ENCODE measurements at regions not wholly inside any gene's neighbourhood (a gene's known extent, or its start where the extent isn't known, plus 50 kb on each side); places are given as distances from the start of the nearest gene placed in this dataset.

- H3K27ac ChIP-seq (ENCODE audit: low read depth, low read length, poor library complexity, severe bottlenecking), result no peak overlapping the region
- DNase-seq (ENCODE audit: low spot score), result no peak
- no peaks in the 10 kb centered on the region for H3K36me3 ChIP-seq (ENCODE audit: insufficient read depth, low read length, poor library complexity, severe bottlenecking)
- BruUV-seq (replicated peaks), result no TSS peak
- intact Hi-C loops (cut with micrococcal nuclease; ENCODE audit: unreplicated experiment), result no loop called here
- no peaks in the 10 kb centered on the region for H3K9me3 ChIP-seq (ENCODE audit: low read depth, low read length, poor library complexity, severe bottlenecking)
- no peak for TF ChIP-seq CTCF (conservative IDR thresholded peaks at IDR 0.05; ENCODE audit: low read depth, low read length)
- no peak for TF ChIP-seq EZH2 (IDR thresholded peaks at IDR 0.05; ENCODE audit: borderline replicate concordance, low read depth, low read length, poor library complexity, severe bottlenecking)
- H3K27me3 ChIP-seq (replicated peaks; ENCODE audit: insufficient read depth, low read depth, low read length, poor library complexity), result no peaks in the 10 kb centered on the region
- POLR2A ChIA-PET (ENCODE audit: low non-redundant PET), result no interaction called here
- CTCF ChIA-PET, result no interaction called here
- no peaks in the 10 kb centered on the region for H3K4me1 ChIP-seq (ENCODE audit: insufficient read depth, low read length, poor library complexity, severe bottlenecking)
- H3K4me3 ChIP-seq (ENCODE audit: low read depth, low read length, poor library complexity, severe bottlenecking), result no peak overlapping the region
Measured at GRCh38 chr9:89669361-89669842, 64.6 kb downstream of the GADD45G start.

- Histone ChIP-seq H3K4me3 (ENCODE audit: low read depth, low read length, poor library complexity, severe bottlenecking) (no peak overlapping the region), H3K27ac (ENCODE audit: low read depth, low read length, poor library complexity, severe bottlenecking) (no peak overlapping the region), H3K4me1 (ENCODE audit: insufficient read depth, low read length, poor library complexity, severe bottlenecking) (no peaks in the 10 kb centered on the region), H3K27me3 (replicated peaks; ENCODE audit: insufficient read depth, low read depth, low read length, poor library complexity) (no peaks in the 10 kb centered on the region), H3K36me3 (ENCODE audit: insufficient read depth, low read length, poor library complexity, severe bottlenecking) (no peaks in the 10 kb centered on the region), H3K9me3 (ENCODE audit: low read depth, low read length, poor library complexity, severe bottlenecking) (no peaks in the 10 kb centered on the region)
- no peak for TF ChIP-seq EZH2 (IDR thresholded peaks at IDR 0.05; ENCODE audit: borderline replicate concordance, low read depth, low read length, poor library complexity, severe bottlenecking)
- DNase-seq (ENCODE audit: low spot score), result no peak
- POLR2A ChIA-PET (ENCODE audit: low non-redundant PET), result no interaction called here
- no TSS peak for BruUV-seq (replicated peaks)
- CTCF ChIA-PET, result no interaction called here
- intact Hi-C loops (cut with micrococcal nuclease; ENCODE audit: unreplicated experiment), result no loop called here
Measured at GRCh38 chr9:89670114-89670513, 65.3 kb downstream of the GADD45G start.

- H3K36me3 ChIP-seq (ENCODE audit: insufficient read depth, low read length, poor library complexity, severe bottlenecking), result no peaks in the 10 kb centered on the region
- POLR2A ChIA-PET (ENCODE audit: low non-redundant PET), result no interaction called here
- no peaks in the 10 kb centered on the region for H3K27me3 ChIP-seq (replicated peaks; ENCODE audit: insufficient read depth, low read depth, low read length, poor library complexity)
- no peak overlapping the region for H3K27ac ChIP-seq (ENCODE audit: low read depth, low read length, poor library complexity, severe bottlenecking)
- no peaks in the 10 kb centered on the region for H3K9me3 ChIP-seq (ENCODE audit: low read depth, low read length, poor library complexity, severe bottlenecking)
- no TSS peak for BruUV-seq (replicated peaks)
- CTCF ChIA-PET, result no interaction called here
- intact Hi-C loops (cut with micrococcal nuclease; ENCODE audit: unreplicated experiment), result no loop called here
- no peak overlapping the region for H3K4me3 ChIP-seq (ENCODE audit: low read depth, low read length, poor library complexity, severe bottlenecking)
- TF ChIP-seq CTCF (conservative IDR thresholded peaks at IDR 0.05; ENCODE audit: low read depth, low read length), result no peak
- TF ChIP-seq EZH2 (IDR thresholded peaks at IDR 0.05; ENCODE audit: borderline replicate concordance, low read depth, low read length, poor library complexity, severe bottlenecking), result no peak
- no peak for DNase-seq (ENCODE audit: low spot score)
- H3K4me1 ChIP-seq (ENCODE audit: insufficient read depth, low read length, poor library complexity, severe bottlenecking), result no peaks in the 10 kb centered on the region
Measured at GRCh38 chr9:89670801-89671434, 66.1 kb downstream of the GADD45G start.

- POLR2A ChIA-PET (ENCODE audit: low non-redundant PET), result no interaction called here
- no TSS peak for BruUV-seq (replicated peaks)
Measured at GRCh38 chr9:89674667-89675057, 69.8 kb downstream of the GADD45G start.

More at GRCh38 chr9:89674667-89675057, 69.8 kb downstream of the GADD45G start:
- H3K27ac ChIP-seq (ENCODE audit: low read depth, low read length, poor library complexity, severe bottlenecking), result no peak overlapping the region
- CTCF ChIA-PET, result no interaction called here
- TF ChIP-seq CTCF (conservative IDR thresholded peaks at IDR 0.05; ENCODE audit: low read depth, low read length) (no peak), EZH2 (IDR thresholded peaks at IDR 0.05; ENCODE audit: borderline replicate concordance, low read depth, low read length, poor library complexity, severe bottlenecking) (no peak)
- no peaks in the 10 kb centered on the region for H3K9me3 ChIP-seq (ENCODE audit: low read depth, low read length, poor library complexity, severe bottlenecking)
- H3K27me3 ChIP-seq (replicated peaks; ENCODE audit: insufficient read depth, low read depth, low read length, poor library complexity), result no peaks in the 10 kb centered on the region
- no peak for DNase-seq (ENCODE audit: low spot score)
- H3K4me1 ChIP-seq (ENCODE audit: insufficient read depth, low read length, poor library complexity, severe bottlenecking), result peaks cover 19% of the 10 kb centered on the region
- no peak overlapping the region for H3K4me3 ChIP-seq (ENCODE audit: low read depth, low read length, poor library complexity, severe bottlenecking)
- intact Hi-C loops (cut with micrococcal nuclease; ENCODE audit: unreplicated experiment), result no loop called here
- no peaks in the 10 kb centered on the region for H3K36me3 ChIP-seq (ENCODE audit: insufficient read depth, low read length, poor library complexity, severe bottlenecking)
